SKM-1 treated with dmso at 0.1 percent for 144 hours (cell line): ENCODE measurements at regions not wholly inside any gene's neighbourhood (a gene's known extent, or its start where the extent isn't known, plus 50 kb on each side); places are given as distances from the start of the nearest gene placed in this dataset.
"Not testable (repeated sequence)": the region's sequence is repeated elsewhere in the genome, so short reads cannot be mapped to it uniquely, and the experiment has no call there.

Source experiments
- DNase-seq: peaks from one replicate; lab custom pipeline; 2025; ENCODE audit not compliant: unreplicated experiment; lab: John Stamatoyannopoulos, UW

GRCh38 chr6:86477500-86478148, 459.7 kb upstream of the HTR1E start:
- no peak for DNase-seq

DNA sequence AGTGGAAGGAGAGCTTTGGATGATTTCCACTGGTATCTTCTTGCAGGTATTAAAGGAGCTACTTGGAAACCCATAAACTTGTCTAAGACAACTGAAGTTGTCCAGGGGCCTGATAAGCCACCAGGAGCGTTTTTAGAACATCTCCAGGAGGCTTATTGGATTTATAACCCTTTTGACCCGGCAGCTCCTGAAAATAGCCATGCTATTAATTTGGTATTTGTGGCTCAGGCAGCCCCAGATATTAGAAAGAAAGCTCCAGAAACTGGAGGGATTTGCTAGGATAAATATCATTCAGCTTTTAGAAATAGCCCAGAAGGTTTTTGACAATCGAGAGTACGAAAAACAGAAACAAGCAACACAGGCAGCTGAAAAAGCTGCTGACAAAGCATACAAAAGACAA, 461.0 kb upstream of the HTR1E start:
- no peak for DNase-seq

DNA sequence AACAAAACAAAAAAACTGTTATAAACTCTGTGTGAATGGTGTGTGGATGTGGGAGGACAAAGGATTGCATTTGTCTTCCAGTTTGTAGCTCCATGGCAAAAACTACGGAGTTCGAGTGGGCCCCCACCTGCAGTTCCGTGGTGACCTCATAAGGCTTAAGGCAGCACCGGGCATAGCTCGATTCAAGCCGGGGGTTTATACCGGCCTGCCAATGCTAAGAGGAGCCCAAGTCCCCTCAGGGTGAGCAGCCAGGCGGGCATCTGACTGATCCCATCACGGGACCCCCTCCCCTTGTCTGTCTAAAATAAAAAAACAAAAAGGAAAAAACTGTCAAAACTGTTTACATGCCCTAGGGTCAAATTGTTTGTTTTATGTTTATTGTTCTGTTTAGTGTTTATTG, 463.2 kb upstream of the HTR1E start:
- DNase-seq = no peak

- DNase-seq = no peak
Observed at GRCh38 chr6:86471791-86472190, 465.5 kb upstream of the HTR1E start.

GRCh38 chr6:86459978-86460377, 477.4 kb upstream of the HTR1E start:
- no peak for DNase-seq

DNA sequence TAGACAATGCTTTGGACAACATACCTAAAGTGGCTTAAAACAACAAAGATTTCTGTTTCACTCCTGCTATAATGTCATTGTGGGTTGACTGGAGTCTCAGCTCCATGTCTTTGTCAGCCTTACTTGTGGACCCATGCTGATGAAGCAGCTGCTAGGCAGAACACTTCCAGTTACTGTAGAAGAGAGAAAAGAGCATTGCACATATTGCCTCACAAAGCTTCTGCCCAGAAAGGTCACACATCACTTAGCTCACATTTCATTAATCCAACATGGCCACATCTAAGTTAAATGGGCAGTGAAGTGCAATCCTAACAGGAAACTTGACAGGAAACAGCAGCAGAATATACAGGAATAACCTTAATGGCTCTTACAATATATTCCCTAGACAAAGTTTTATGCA, 480.5 kb upstream of the HTR1E start:
- DNase-seq = no peak

- DNase-seq = no peak
Observed at GRCh38 chr6:86453232-86453631, 484.1 kb upstream of the HTR1E start.

- no peak for DNase-seq
Observed at GRCh38 chr6:86448398-86448797, 488.9 kb upstream of the HTR1E start.

DNA sequence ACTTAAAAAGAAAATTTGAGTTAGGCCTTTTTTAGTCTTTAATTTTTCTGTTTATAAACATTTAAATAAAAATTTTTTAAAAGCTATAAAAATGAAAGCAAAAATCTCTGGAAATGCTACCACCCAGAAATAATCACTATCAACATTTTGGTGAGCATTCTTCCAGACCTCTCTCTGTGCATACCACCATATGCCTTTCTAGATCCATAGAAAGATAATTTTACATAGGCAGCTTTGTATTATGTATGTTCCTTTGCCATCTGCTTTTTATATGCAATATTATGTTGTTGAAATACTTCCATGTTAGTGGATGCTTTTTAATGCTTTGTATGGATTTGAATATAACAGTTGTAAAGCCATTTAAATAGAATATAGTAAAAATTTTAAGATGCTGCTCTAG, 496.7 kb upstream of the HTR1E start:
- no peak for DNase-seq

GRCh38 chr6:86423571-86423970, 513.8 kb upstream of the HTR1E start:
- DNase-seq = no peak

DNA sequence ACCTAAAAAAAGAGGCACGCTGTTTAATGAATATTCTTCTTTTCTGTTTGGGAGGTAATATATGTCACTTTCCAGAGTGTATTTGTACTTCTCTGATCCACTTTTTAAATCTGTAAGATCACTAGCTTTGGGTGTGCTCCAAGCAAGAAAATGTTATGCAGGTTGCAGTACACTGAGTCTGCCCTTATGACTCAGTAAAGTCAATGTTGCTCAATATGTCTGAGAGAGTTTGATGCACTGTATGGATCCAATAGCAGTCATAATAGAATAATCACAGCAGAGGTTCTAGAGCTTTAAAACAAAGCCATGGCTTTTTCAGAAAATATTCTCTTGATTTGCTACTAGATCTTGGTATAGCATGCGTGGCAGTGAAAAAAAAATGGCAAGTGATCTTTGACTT, 525.3 kb upstream of the HTR1E start:
- no peak for DNase-seq

- no peak for DNase-seq
Observed at GRCh38 chr6:86407128-86407527, 530.2 kb upstream of the HTR1E start.

GRCh38 chr6:86392850-86393249, 544.5 kb upstream of the HTR1E start:
- not testable (repeated sequence) for DNase-seq

DNA sequence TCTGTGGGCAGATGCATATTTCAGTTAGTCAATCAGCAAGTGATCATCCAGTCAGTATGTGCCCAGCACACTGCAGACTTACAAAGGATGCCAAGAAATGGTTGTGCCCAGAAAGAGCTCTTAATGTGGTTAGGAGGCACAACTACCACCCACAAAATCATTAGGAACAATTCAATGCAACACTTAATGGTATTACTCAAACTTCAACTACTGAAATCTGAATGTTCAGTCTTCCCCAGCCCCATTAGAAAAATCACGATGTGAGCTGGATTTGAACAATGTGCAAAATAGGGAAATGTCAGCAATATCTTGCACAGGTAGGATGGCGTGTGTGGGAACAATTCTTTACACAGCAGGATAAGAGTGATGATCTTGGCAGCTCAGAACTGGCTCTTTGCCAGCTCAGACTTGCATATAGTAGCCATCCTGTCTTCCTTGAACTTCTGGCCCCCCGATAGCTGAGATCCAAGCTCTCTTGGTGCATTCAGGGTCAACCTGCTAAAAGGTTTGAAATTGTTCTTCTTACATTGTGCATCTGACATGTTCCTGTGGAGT, 556.7 kb upstream of the HTR1E start:
- DNase-seq = no peak

- no peak for DNase-seq
Observed at GRCh38 chr6:86357877-86358276, 579.5 kb upstream of the HTR1E start.

DNA sequence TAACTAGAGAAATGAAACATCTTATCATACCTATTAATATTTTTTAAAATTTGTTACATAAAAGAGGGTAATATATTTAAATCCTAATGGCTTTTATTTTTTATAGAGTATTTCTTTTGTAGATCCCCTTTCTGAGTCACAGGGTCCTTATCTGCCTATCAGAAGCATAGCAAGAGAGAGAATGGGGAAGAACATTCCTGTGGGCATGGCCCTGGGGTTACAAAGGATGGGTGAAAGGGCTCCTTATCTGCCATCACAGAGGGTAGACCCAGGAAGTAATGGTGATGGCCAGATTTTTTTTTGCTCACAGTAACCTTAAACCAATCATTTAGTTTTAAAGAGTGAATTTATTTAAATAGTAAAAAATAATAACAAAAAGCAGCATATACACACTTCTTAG, 582.1 kb upstream of the HTR1E start:
- no peak for DNase-seq

DNA sequence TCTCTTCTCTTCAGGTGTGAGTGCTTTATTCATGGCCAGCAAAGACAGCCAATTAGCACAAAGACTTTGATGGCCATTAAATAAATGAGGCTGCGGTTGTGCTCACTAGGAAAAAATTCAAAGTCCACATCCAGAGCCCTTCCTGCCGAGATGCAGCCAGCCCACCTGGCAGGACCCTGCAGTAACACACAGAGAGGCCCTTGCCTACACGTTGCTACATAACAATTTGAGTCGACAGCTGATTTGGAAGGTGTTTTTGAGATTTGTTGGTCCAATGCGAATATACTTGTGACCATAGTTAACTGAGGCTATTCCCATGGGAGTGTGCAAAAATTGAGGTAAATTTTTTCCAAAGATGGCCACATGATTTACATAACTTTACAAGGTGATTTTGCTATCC, 605.4 kb upstream of the HTR1E start:
- no peak for DNase-seq

DNA sequence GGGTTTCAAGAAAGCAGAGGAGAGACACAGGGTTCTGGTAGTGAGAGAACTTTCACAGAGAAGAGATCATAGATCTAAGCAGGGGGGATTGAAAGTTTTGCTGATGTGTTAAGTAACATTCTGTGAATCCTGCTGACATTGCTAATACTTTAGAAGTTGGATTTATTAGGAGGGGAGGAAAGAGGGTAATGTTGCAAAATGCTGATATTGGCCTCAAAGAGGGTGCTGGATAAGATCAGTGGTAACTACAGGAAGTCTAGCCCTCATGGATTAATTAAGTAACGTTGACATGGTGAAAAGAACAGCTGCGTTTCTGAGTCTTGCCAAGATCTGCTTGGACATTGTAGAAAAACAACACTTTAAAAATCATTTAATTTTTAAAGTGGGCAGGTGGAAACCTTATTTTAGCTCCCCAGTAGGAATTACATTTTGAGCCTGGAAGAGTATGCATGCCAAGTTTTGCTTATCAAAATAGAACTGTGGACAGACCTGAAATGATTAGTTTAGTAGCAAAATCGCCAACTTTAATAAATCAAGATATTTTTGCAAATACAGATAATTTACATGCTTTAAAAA, 606.0 kb upstream of the HTR1E start:
- no peak for DNase-seq

DNA sequence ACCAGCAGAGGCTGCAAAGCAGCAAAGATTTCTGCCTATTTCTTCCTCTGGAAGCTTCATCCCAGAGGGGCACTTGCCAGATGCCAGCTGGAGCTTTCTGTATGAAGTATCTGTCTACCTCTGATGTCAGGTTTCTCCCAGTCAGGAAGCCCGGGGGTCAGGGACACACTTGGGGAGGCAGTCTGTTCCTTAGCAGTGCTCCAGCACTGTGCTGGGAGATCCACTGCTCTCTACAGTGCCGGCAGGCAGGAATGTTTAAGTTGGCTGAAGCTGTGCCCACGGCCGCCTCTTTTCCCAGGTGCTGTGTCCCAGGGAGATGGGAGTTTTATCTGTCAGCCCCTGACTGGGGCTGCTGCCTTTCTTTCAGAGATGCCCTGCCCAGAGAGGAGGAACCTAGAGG, 631.1 kb upstream of the HTR1E start:
- DNase-seq = no peak

- DNase-seq = no peak
Observed at GRCh38 chr6:86285876-86286275, 643.2 kb upstream of the SYNCRIP start.

DNA sequence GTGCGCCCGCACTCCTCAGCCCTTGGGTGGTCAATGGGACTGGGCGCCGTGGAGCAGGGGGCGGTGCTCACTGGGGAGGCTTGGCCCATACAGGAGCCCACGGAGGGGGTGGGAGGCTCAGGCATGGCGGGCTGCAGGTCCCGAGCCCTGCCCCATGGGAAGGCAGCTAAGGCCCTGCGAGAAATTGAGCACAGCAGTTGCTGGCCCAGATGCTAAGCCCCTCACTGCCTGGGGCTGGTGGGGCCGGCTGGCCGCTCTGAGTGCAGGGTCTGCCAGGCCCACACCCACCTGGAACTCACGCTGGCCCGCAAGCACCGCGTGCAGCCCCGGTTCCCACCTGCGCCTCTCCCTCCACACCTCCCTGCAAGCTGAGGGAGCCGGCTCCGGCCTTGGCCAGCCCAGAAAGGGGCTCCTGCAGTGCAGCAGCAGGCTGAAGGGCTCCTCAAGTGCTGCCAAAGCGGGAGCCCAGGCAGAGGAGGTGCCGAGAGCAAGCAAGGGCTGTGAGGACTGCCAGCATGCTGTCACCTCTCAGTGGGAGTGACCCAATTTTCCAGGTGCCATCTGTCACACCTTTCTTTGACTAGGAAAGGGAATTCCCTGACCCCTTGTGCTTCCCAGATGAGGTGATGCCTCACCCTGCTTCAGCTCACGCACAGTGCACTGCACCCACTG, 642.3 kb upstream of the SYNCRIP start:
- DNase-seq = not testable (repeated sequence)

GRCh38 chr6:86283596-86283995, 640.9 kb upstream of the SYNCRIP start:
- not testable (repeated sequence) for DNase-seq
